GM23338 (cell line): ENCODE measurements at regions not wholly inside any gene's neighbourhood (a gene's known extent, or its start where the extent isn't known, plus 50 kb on each side); places are given as distances from the start of the nearest gene placed in this dataset.

Experiments used
- ATAC-seq: fragments of 200-7000 bp; cut with Tn5 transposase; 3 replicates; pipeline ENCODE4 v1.9.1; 2020
- DNase-seq: peaks from one replicate; pipeline ENCODE4 v3.0.0-alpha.2; 2015; ENCODE audit warnings: low spot score
- H2AFZ ChIP-seq: fragments of 200-600 bp; sonication (generic); 2 replicates; pipeline ENCODE4 v1.8.0; 2016; ENCODE audit warnings: antibody characterized with exemption, mild to moderate bottlenecking, moderate library complexity
- H3F3A ChIP-seq: fragments of 200-600 bp; sonication (generic); replicated peaks from 2 replicates; pipeline ENCODE4 v1.8.0; 2017; ENCODE audit warnings: antibody characterized with exemption, mixed run types, low read depth
- H3K27ac ChIP-seq: fragments of 200-600 bp; sonication (generic); 2 replicates; pipeline ENCODE4 v1.6.1; 2016; ENCODE audit warnings: low read depth
- H3K27me3 ChIP-seq: fragments of 200-600 bp; sonication (generic); 2 replicates; pipeline ENCODE4 v1.8.0; 2016; ENCODE audit warnings: mild to moderate bottlenecking, mixed run types, moderate library complexity; ENCODE audit not compliant: insufficient read depth
- H3K36me3 ChIP-seq: fragments of 200-600 bp; sonication (generic); 2 replicates; pipeline ENCODE4 v1.8.0; 2016; ENCODE audit warnings: mild to moderate bottlenecking; ENCODE audit not compliant: insufficient read depth
- H3K4me1 ChIP-seq: fragments of 200-600 bp; sonication (generic); 2 replicates; pipeline ENCODE4 v1.8.0; 2016; ENCODE audit warnings: mild to moderate bottlenecking, moderate library complexity; ENCODE audit not compliant: insufficient read depth
- H3K4me2 ChIP-seq: fragments of 200-600 bp; sonication (generic); 2 replicates; pipeline ENCODE4 v1.7.1; 2017; ENCODE audit warnings: mixed run types
- H3K4me3 ChIP-seq: fragments of 200-600 bp; sonication (generic); 2 replicates; pipeline ENCODE4 v1.6.1; 2016; ENCODE audit warnings: mixed run types
- H3K79me2 ChIP-seq: fragments of 200-600 bp; sonication (generic); replicated peaks from 2 replicates; pipeline ENCODE4 v1.8.0; 2017; ENCODE audit warnings: mild to moderate bottlenecking; ENCODE audit not compliant: insufficient read depth
- H3K9me2 ChIP-seq: fragments of 200-600 bp; sonication (generic); 2 replicates; pipeline ENCODE4 v1.8.0; 2017; ENCODE audit not compliant: insufficient read depth
- H4K20me1 ChIP-seq: fragments of 200-600 bp; sonication (generic); replicated peaks from 2 replicates; pipeline ENCODE4 v1.8.0; 2017; ENCODE audit warnings: mild to moderate bottlenecking; ENCODE audit not compliant: insufficient read depth
- H3K27ac Mint-ChIP-seq: 2 replicates; pipeline ENCODE4 v1.8.0; 2020; ENCODE audit warnings: inconsistent platforms, mild to moderate bottlenecking, moderate library complexity, mixed read lengths
- H3K27me3 Mint-ChIP-seq: 3 replicates; pipeline ENCODE4 v1.8.0; 2022; ENCODE audit warnings: low read depth, mild to moderate bottlenecking, moderate library complexity, mixed read lengths, inconsistent platforms; ENCODE audit not compliant: insufficient read depth, poor library complexity
- H3K36me3 Mint-ChIP-seq: 3 replicates; pipeline ENCODE4 v1.8.0; 2021; ENCODE audit warnings: low read depth, mild to moderate bottlenecking, inconsistent platforms, moderate library complexity, mixed read lengths
- H3K4me1 Mint-ChIP-seq: 3 replicates; pipeline ENCODE4 v1.8.0; 2020; ENCODE audit warnings: mild to moderate bottlenecking, inconsistent platforms, mixed read lengths
- H3K4me3 Mint-ChIP-seq: 3 replicates; pipeline ENCODE4 v1.8.0; 2021; ENCODE audit warnings: moderate library complexity, mild to moderate bottlenecking, inconsistent platforms, mixed read lengths
- H3K9me3 Mint-ChIP-seq: 3 replicates; pipeline ENCODE4 v1.8.0; 2020; ENCODE audit warnings: moderate library complexity, mild to moderate bottlenecking, inconsistent platforms, mixed read lengths
- CREB1 ChIP-seq: fragments of 250-450 bp; sonication (Bioruptor Pico); IDR thresholded peaks from 2 replicates; pipeline ENCODE4 v1.5.0; 2020; ENCODE audit warnings: low read depth, mild to moderate bottlenecking, moderate library complexity
- EZH2 ChIP-seq: fragments of 200-600 bp; sonication (generic); IDR thresholded peaks from one replicate; pipeline ENCODE4 v1.8.0; 2017; ENCODE audit warnings: antibody characterized with exemption, mild to moderate bottlenecking, low read depth; ENCODE audit not compliant: unreplicated experiment
- EZH2phosphoT487 ChIP-seq: fragments of 200-600 bp; sonication (generic); IDR thresholded peaks from one replicate; pipeline ENCODE4 v1.8.1; 2018; ENCODE audit warnings: antibody characterized with exemption; ENCODE audit not compliant: unreplicated experiment
- JUNB ChIP-seq: IDR thresholded peaks from one replicate; pipeline ENCODE4 v1.6.1; 2016; ENCODE audit warnings: antibody characterized with exemption; ENCODE audit not compliant: unreplicated experiment
- NANOG ChIP-seq: IDR thresholded peaks from 2 replicates; pipeline ENCODE4 v1.6.1; 2016; ENCODE audit warnings: antibody characterized with exemption, borderline replicate concordance
- POLR2AphosphoS5 ChIP-seq: IDR thresholded peaks from 2 replicates; pipeline ENCODE4 v1.6.1; 2016; ENCODE audit warnings: antibody characterized with exemption, low read depth
- REST ChIP-seq: IDR thresholded peaks from one replicate; pipeline ENCODE4 v1.6.1; 2018; ENCODE audit warnings: antibody characterized with exemption; ENCODE audit not compliant: unreplicated experiment
- STAT1 ChIP-seq: IDR thresholded peaks from one replicate; pipeline ENCODE4 v1.6.1; 2016; ENCODE audit warnings: antibody characterized with exemption; ENCODE audit not compliant: unreplicated experiment
- ZNF114 ChIP-seq: fragments of 250-450 bp; sonication (Bioruptor Pico); IDR thresholded peaks from 2 replicates; pipeline ENCODE4 v1.5.0; 2020; ENCODE audit warnings: mild to moderate bottlenecking, moderate library complexity
- ZNF331 ChIP-seq: fragments of 250-450 bp; sonication (Bioruptor Pico); IDR thresholded peaks from 2 replicates; pipeline ENCODE4 v1.5.0; 2020; ENCODE audit warnings: low read depth, mild to moderate bottlenecking, moderate library complexity
- ZNF462 ChIP-seq: fragments of 250-450 bp; sonication (Bioruptor Pico); IDR thresholded peaks from 2 replicates; pipeline ENCODE4 v1.5.0; 2020; ENCODE audit warnings: mild to moderate bottlenecking, moderate library complexity
- TF ChIP-seq, protein P1 (sequence below): IDR thresholded peaks from 2 replicates; pipeline ENCODE4 v1.6.1; 2016; ENCODE audit warnings: antibody characterized with exemption
- TF ChIP-seq, protein P2 (sequence below), 2 experiments: fragments of 200-600 bp in 1 of 2; sonication (generic) in 1 of 2; conservative IDR thresholded peaks; 2 replicates each; pipeline versions ENCODE4 v1.5.1 to v1.6.1; 2016 to 2017; ENCODE audit warnings: antibody characterized with exemption in 2 of 2, low read depth in 2 of 2, mild to moderate bottlenecking in 2 of 2, moderate library complexity in 1 of 2

DNA sequence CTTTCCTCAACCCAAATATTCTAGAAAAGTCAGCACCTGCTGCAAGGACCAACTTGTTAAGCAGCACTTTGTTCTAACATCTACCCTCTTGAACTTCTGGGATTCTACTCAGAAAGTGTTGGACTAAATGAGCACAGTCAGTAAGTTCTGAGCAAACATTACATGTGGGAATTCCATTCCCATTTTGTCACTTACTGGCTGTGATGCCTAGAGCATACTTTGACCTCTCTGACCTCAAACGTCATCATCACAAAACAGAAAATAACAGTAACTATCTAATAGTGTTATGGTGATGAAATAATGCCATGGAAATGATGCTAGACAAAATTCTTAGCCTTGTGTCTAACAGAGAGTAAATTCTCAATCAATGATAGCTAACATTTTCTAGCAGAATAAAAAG lies 829.4 kb downstream of the EPHA7 start:
- no peak overlapping the region for H3K27ac Mint-ChIP-seq

More for the DNA sequence above, 829.4 kb downstream of the EPHA7 start:
- H3K36me3 ChIP-seq, result no peaks in the 10 kb centered on the region
- H3K4me2 ChIP-seq, result no peak overlapping the region
- TF ChIP-seq EZH2phosphoT487 (no peak), ZNF462 (CRISPR knock-in tag) (no peak), ZNF331 (CRISPR knock-in tag) (no peak), CREB1 (CRISPR knock-in tag) (no peak), EZH2 (no peak), NANOG (no peak), ZNF114 (CRISPR knock-in tag) (no peak), STAT1 (no peak), JUNB (no peak), REST (no peak), POLR2AphosphoS5 (no peak)
- TF ChIP-seq, protein P1, sequence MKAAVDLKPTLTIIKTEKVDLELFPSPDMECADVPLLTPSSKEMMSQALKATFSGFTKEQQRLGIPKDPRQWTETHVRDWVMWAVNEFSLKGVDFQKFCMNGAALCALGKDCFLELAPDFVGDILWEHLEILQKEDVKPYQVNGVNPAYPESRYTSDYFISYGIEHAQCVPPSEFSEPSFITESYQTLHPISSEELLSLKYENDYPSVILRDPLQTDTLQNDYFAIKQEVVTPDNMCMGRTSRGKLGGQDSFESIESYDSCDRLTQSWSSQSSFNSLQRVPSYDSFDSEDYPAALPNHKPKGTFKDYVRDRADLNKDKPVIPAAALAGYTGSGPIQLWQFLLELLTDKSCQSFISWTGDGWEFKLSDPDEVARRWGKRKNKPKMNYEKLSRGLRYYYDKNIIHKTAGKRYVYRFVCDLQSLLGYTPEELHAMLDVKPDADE, result no peak
- TF ChIP-seq, protein P2, sequence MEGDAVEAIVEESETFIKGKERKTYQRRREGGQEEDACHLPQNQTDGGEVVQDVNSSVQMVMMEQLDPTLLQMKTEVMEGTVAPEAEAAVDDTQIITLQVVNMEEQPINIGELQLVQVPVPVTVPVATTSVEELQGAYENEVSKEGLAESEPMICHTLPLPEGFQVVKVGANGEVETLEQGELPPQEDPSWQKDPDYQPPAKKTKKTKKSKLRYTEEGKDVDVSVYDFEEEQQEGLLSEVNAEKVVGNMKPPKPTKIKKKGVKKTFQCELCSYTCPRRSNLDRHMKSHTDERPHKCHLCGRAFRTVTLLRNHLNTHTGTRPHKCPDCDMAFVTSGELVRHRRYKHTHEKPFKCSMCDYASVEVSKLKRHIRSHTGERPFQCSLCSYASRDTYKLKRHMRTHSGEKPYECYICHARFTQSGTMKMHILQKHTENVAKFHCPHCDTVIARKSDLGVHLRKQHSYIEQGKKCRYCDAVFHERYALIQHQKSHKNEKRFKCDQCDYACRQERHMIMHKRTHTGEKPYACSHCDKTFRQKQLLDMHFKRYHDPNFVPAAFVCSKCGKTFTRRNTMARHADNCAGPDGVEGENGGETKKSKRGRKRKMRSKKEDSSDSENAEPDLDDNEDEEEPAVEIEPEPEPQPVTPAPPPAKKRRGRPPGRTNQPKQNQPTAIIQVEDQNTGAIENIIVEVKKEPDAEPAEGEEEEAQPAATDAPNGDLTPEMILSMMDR (conservative IDR thresholded peaks at IDR 0.05; ENCODE audit: low read depth in 2 of 2), result no peak
- no peaks in the 10 kb centered on the region for H3F3A ChIP-seq
- no peak for DNase-seq
- Mint-ChIP-seq H3K9me3 (no peaks in the 10 kb centered on the region), H3K4me1 (no peaks in the 10 kb centered on the region), H3K36me3 (no peaks in the 10 kb centered on the region), H3K4me3 (no peak overlapping the region), H3K27me3 (no peaks in the 10 kb centered on the region)
- no peak overlapping the region for H2AFZ ChIP-seq
- H3K4me3 ChIP-seq, result no peak overlapping the region
- H3K27ac ChIP-seq, result no peak overlapping the region
- no peak for ATAC-seq
- H3K27me3 ChIP-seq, result no peaks in the 10 kb centered on the region
- no peaks in the 10 kb centered on the region for H3K79me2 ChIP-seq
- H4K20me1 ChIP-seq, result no peaks in the 10 kb centered on the region
- no peaks in the 10 kb centered on the region for H3K4me1 ChIP-seq
- H3K9me2 ChIP-seq, result no peaks in the 10 kb centered on the region
